DND-41 (cell line): ENCODE measurements at regions not wholly inside any gene's neighbourhood (a gene's known extent, or its start where the extent isn't known, plus 50 kb on each side); places are given as distances from the start of the nearest gene placed in this dataset.

ENCODE experiments used
- ATAC-seq: fragments of 200-7000 bp; cut with Tn5 transposase; 3 replicates; pipeline ENCODE4 v1.9.1; 2021; ENCODE audit warnings: low read depth; ENCODE audit not compliant: insufficient read depth
- DNase-seq: peaks from one replicate; pipeline ENCODE4 v3.0.0-alpha.2; 2020
- H2AFZ ChIP-seq: 2 replicates; pipeline ENCODE4 v1.6.0; 2012; ENCODE audit warnings: low read depth, low read length
- H3K27ac ChIP-seq: 2 replicates; pipeline ENCODE4 v1.5.1; 2012; ENCODE audit warnings: low read length, inconsistent platforms
- H3K27me3 ChIP-seq: fragments of 200-600 bp; sonication (generic); 2 replicates; pipeline ENCODE4 v1.6.0; 2012; ENCODE audit warnings: low read length, mild to moderate bottlenecking, inconsistent platforms; ENCODE audit not compliant: insufficient read depth, poor library complexity
- H3K36me3 ChIP-seq: 2 replicates; pipeline ENCODE4 v1.5.1; 2012; ENCODE audit warnings: low read length, inconsistent platforms; ENCODE audit not compliant: insufficient read depth
- H3K4me1 ChIP-seq: 2 replicates; pipeline ENCODE4 v1.5.1; 2012; ENCODE audit warnings: mild to moderate bottlenecking, low read length; ENCODE audit not compliant: insufficient read depth
- H3K4me2 ChIP-seq: 2 replicates; pipeline ENCODE4 v1.6.0; 2012; ENCODE audit warnings: mild to moderate bottlenecking, moderate library complexity, low read length, inconsistent platforms; ENCODE audit not compliant: insufficient read depth
- H3K4me3 ChIP-seq, 2 experiments: fragments of 200-600 bp in 1 of 2; shearing (Covaris generic) in 1 of 2; 2 replicates each; pipeline ENCODE4 v1.5.1; 2012 to 2016; ENCODE audit warnings: inconsistent platforms in 2 of 2, low read length in 2 of 2, mild to moderate bottlenecking in 2 of 2, low read depth in 1 of 2, moderate library complexity in 1 of 2
- H3K79me2 ChIP-seq: 2 replicates; pipeline ENCODE4 v1.6.0; 2012; ENCODE audit warnings: low read length, inconsistent platforms; ENCODE audit not compliant: insufficient read depth
- H3K9ac ChIP-seq: 2 replicates; pipeline ENCODE4 v1.6.0; 2012; ENCODE audit warnings: low read depth, mild to moderate bottlenecking, inconsistent platforms, low read length, moderate library complexity
- H3K9me3 ChIP-seq: 2 replicates; pipeline ENCODE4 v1.5.1; 2012; ENCODE audit warnings: low read length, moderate library complexity, mild to moderate bottlenecking, inconsistent platforms; ENCODE audit not compliant: insufficient read depth, severe bottlenecking
- H4K20me1 ChIP-seq: 2 replicates; pipeline ENCODE4 v1.6.0; 2012; ENCODE audit warnings: low read length; ENCODE audit not compliant: insufficient read depth
- EZH2 ChIP-seq: IDR thresholded peaks from 3 replicates; pipeline ENCODE4 v1.6.1; 2012; ENCODE audit warnings: borderline replicate concordance, low read depth, mild to moderate bottlenecking, moderate library complexity, low read length, inconsistent platforms; ENCODE audit not compliant: severe bottlenecking
- TF ChIP-seq, protein P1 (sequence below): IDR thresholded peaks from 2 replicates; pipeline ENCODE4 v1.5.1; 2012; ENCODE audit warnings: borderline replicate concordance, low read length, moderate library complexity, mild to moderate bottlenecking; ENCODE audit not compliant: poor library complexity, severe bottlenecking; ENCODE audit errors: extremely low read depth

DNA sequence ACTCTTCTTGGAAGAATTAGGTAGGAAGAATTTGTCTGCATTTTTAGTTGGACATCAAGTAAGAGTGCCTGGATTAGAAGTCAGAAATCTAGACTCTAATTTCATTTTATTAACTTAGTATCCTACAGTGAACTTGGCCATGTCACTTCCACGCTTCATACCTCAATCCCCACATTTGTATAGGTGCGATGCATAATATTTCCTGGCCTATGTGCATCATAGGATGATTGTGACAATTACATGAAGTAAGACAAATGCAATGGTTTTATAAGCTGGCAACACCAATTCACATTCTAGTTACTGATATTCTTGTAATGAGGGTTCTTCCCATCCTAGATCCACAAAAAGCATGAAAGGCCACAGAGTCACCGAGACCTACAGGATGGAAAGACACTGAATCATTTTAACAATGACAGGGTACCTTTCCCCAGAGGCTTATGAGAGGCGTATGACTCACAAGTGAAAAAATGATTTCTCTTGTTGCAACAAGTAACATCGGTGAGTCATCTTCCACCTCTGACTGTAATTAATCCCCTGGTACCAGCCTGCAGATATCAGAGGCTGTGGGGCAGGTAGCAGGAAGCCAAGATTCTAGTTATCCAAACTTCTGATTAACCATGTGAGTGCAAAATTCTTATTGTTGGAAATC, 56.0 kb upstream of the OR5AK2 start:
- DNase-seq (no peak), ATAC-seq (no peak)
- no peak overlapping the region for H3K9ac ChIP-seq
- H3K4me3 ChIP-seq = no peak overlapping the region
- H3K36me3 ChIP-seq = no peaks in the 10 kb centered on the region
- no peaks in the 10 kb centered on the region for H3K4me1 ChIP-seq
- H4K20me1 ChIP-seq = no peaks in the 10 kb centered on the region
- peaks cover 3% of the 10 kb centered on the region for H3K27me3 ChIP-seq
- H3K9me3 ChIP-seq = no peaks in the 10 kb centered on the region
- TF ChIP-seq, protein P1, sequence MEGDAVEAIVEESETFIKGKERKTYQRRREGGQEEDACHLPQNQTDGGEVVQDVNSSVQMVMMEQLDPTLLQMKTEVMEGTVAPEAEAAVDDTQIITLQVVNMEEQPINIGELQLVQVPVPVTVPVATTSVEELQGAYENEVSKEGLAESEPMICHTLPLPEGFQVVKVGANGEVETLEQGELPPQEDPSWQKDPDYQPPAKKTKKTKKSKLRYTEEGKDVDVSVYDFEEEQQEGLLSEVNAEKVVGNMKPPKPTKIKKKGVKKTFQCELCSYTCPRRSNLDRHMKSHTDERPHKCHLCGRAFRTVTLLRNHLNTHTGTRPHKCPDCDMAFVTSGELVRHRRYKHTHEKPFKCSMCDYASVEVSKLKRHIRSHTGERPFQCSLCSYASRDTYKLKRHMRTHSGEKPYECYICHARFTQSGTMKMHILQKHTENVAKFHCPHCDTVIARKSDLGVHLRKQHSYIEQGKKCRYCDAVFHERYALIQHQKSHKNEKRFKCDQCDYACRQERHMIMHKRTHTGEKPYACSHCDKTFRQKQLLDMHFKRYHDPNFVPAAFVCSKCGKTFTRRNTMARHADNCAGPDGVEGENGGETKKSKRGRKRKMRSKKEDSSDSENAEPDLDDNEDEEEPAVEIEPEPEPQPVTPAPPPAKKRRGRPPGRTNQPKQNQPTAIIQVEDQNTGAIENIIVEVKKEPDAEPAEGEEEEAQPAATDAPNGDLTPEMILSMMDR = no peak
- TF ChIP-seq EZH2 = no peak
- no peak overlapping the region for H3K4me2 ChIP-seq
- no peak overlapping the region for H3K27ac ChIP-seq
- no peak overlapping the region for H2AFZ ChIP-seq
- no peaks in the 10 kb centered on the region for H3K79me2 ChIP-seq

DNA sequence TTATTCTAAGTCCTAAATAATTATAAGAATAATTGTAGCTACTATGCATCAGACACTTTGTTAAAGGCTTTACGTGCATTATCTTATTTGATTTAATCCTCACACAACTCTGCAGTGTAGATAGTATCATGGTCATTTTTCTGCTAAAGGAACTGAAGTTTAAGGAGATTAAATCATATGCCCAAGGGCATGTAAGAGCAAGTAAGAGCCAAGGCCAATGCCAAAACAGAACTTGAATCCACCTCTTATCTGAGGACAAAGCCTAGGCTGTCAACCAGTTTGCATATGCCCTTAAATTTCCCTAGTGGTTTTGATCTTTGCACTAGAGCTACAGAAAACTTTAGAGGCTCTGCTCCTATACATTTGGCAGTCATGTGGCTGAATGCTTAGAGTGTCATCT, 65.6 kb upstream of the OR5AK2 start:
- no peaks in the 10 kb centered on the region for H3K9me3 ChIP-seq
- no peaks in the 10 kb centered on the region for H3K79me2 ChIP-seq
- ATAC-seq (no peak), DNase-seq (no peak)
- H3K27me3 ChIP-seq = no peaks in the 10 kb centered on the region
- TF ChIP-seq, protein P1 = no peak
- no peak for TF ChIP-seq EZH2
- no peaks in the 10 kb centered on the region for H3K36me3 ChIP-seq
- no peaks in the 10 kb centered on the region for H3K4me1 ChIP-seq
- H2AFZ ChIP-seq = no peak overlapping the region
- no peak overlapping the region for H3K4me2 ChIP-seq
- no peak overlapping the region for H3K9ac ChIP-seq
- no peak overlapping the region for H3K27ac ChIP-seq
- no peak overlapping the region for H3K4me3 ChIP-seq
- no peaks in the 10 kb centered on the region for H4K20me1 ChIP-seq

DNA sequence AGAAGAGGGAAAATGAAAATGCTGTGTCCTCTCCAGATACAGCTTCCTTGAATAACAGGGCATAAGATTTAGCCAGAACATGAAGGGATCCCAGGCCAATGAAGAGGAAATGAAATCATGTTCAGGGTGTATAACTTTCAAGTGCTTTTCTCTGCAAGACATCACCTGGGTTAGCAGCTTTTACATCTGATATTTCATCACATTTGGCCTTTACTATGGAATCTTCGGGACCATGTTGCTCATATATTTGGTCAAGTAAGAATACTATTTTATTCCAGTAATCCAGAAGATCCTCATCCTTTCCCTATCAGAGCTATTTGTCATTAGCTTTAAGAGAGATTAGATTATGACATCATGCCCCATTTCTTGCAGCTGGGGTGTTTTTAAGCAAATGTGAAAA, 66.3 kb upstream of the OR5AK2 start:
- TF ChIP-seq EZH2 = no peak
- TF ChIP-seq, protein P1 = no peak

More for the DNA sequence above, 66.3 kb upstream of the OR5AK2 start:
- no peak for DNase-seq
- Histone ChIP-seq H3K9ac (no peak overlapping the region), H3K27me3 (no peaks in the 10 kb centered on the region), H3K36me3 (no peaks in the 10 kb centered on the region), H3K4me1 (no peaks in the 10 kb centered on the region), H3K27ac (no peak overlapping the region), H3K9me3 (no peaks in the 10 kb centered on the region), H3K79me2 (no peaks in the 10 kb centered on the region), H4K20me1 (no peaks in the 10 kb centered on the region), H3K4me2 (no peak overlapping the region), H2AFZ (no peak overlapping the region), H3K4me3 (no peak overlapping the region)
- ATAC-seq = no peak
